Liver (tissue), 8 donors: ENCODE measurements at regions not wholly inside any gene's neighbourhood (a gene's known extent, or its start where the extent isn't known, plus 50 kb on each side); places are given as distances from the start of the nearest gene placed in this dataset.

Source experiments
- DNase-seq: peaks from one replicate; pipeline ENCODE4 v3.0.0-alpha.2; 2017; ENCODE audit warnings: low spot score
- H3K27ac ChIP-seq, 2 donors: one replicate each; pipeline ENCODE4 v1.7.0; 2013; ENCODE audit warnings: inconsistent platforms in 2 of 2, low read length in 2 of 2, control low read depth in 1 of 2, low read depth in 1 of 2, mild to moderate bottlenecking in 1 of 2
- H3K27me3 ChIP-seq, 4 donors: one replicate each; pipeline versions ENCODE4 v1.6.1 to v1.7.0; 2013; ENCODE audit warnings: low read length in 3 of 4, inconsistent platforms in 1 of 4, mild to moderate bottlenecking in 1 of 4, moderate library complexity in 1 of 4; ENCODE audit not compliant: control insufficient read depth in 4 of 4, insufficient read depth in 4 of 4
- H3K36me3 ChIP-seq, 4 donors: one replicate each; pipeline versions ENCODE4 v1.6.1 to v1.7.0; 2013; ENCODE audit warnings: low read length in 3 of 4, mild to moderate bottlenecking in 3 of 4, low read depth in 1 of 4, moderate library complexity in 1 of 4; ENCODE audit not compliant: control insufficient read depth in 4 of 4, insufficient read depth in 3 of 4
- H3K4me1 ChIP-seq, 4 donors: one replicate each; pipeline versions ENCODE4 v1.6.1 to v1.7.0; 2013; ENCODE audit warnings: low read length in 3 of 4, mild to moderate bottlenecking in 3 of 4, moderate library complexity in 1 of 4; ENCODE audit not compliant: control insufficient read depth in 4 of 4, insufficient read depth in 4 of 4
- H3K4me3 ChIP-seq, 3 donors: one replicate each; pipeline versions ENCODE4 v1.6.1 to v1.7.0; 2013; ENCODE audit warnings: low read length in 3 of 3, control low read depth in 1 of 3, low read depth in 1 of 3, mild to moderate bottlenecking in 1 of 3
- H3K9ac ChIP-seq, 2 donors: one replicate each; pipeline ENCODE4 v1.7.0; 2013; ENCODE audit warnings: low read length in 2 of 2, mild to moderate bottlenecking in 2 of 2, moderate library complexity in 2 of 2, control low read depth in 1 of 2, low read depth in 1 of 2
- H3K9me3 ChIP-seq, 4 donors: one replicate each; pipeline versions ENCODE4 v1.6.1 to v1.7.0; 2013; ENCODE audit warnings: low read length in 3 of 4; ENCODE audit not compliant: control insufficient read depth in 4 of 4
- EGR1 ChIP-seq, 2 donors: IDR thresholded peaks; 2 replicates each; pipeline ENCODE4 v1.6.1; 2016 to 2018; ENCODE audit warnings: antibody characterized with exemption in 2 of 2, low read depth in 2 of 2
- FOXA1 ChIP-seq: IDR thresholded peaks from 2 replicates; pipeline ENCODE4 v1.6.1; 2016; ENCODE audit warnings: antibody characterized with exemption
- FOXA2 ChIP-seq: IDR thresholded peaks from 2 replicates; pipeline ENCODE4 v1.6.1; 2016; ENCODE audit warnings: antibody characterized with exemption
- GABPA ChIP-seq, 2 donors: IDR thresholded peaks in 1 of 2; conservative IDR thresholded peaks in 1 of 2; 2 replicates each; pipeline ENCODE4 v1.6.1; 2016; ENCODE audit warnings: antibody characterized with exemption in 2 of 2, mild to moderate bottlenecking in 1 of 2, moderate library complexity in 1 of 2
- HNF4A ChIP-seq, 2 donors: conservative IDR thresholded peaks; 2 replicates each; pipeline ENCODE4 v1.6.1; 2016; ENCODE audit warnings: antibody characterized with exemption in 2 of 2, mild to moderate bottlenecking in 2 of 2
- HNF4G ChIP-seq: IDR thresholded peaks from 2 replicates; pipeline ENCODE4 v1.6.1; 2016; ENCODE audit warnings: antibody characterized with exemption
- JUND ChIP-seq, 2 donors: IDR thresholded peaks; 2 replicates each; pipeline ENCODE4 v1.6.1; 2016; ENCODE audit warnings: antibody characterized with exemption in 2 of 2
- NR2F2 ChIP-seq: IDR thresholded peaks from 2 replicates; pipeline ENCODE4 v1.6.1; 2016; ENCODE audit warnings: antibody characterized with exemption
- RAD21 ChIP-seq, 2 donors: IDR thresholded peaks; 2 replicates each; pipeline ENCODE4 v1.6.1; 2016; ENCODE audit warnings: antibody characterized with exemption in 2 of 2, mild to moderate bottlenecking in 2 of 2
- RXRA ChIP-seq, 2 donors: IDR thresholded peaks; 2 replicates each; pipeline ENCODE4 v1.6.1; 2017 to 2018; ENCODE audit warnings: antibody characterized with exemption in 2 of 2, mild to moderate bottlenecking in 1 of 2
- SP1 ChIP-seq: IDR thresholded peaks from 2 replicates; pipeline ENCODE4 v1.6.1; 2018; ENCODE audit warnings: antibody characterized with exemption, mild to moderate bottlenecking
- TAF1 ChIP-seq: conservative IDR thresholded peaks from 2 replicates; pipeline ENCODE4 v1.6.1; 2016; ENCODE audit warnings: antibody characterized with exemption, mild to moderate bottlenecking
- YY1 ChIP-seq: IDR thresholded peaks from 2 replicates; pipeline ENCODE4 v1.6.1; 2016; ENCODE audit warnings: antibody characterized with exemption, mild to moderate bottlenecking
- WGBS: extraction: QIAGEN DNeasy Blood & Tissue Kit; methylation state at CpG from one replicate; pipeline ENCODE4 v1.1.7; 2013; 5-methylcytosine and 5-hydroxymethylcytosine counted together
- TF ChIP-seq, protein P1 (sequence below): IDR thresholded peaks from 2 replicates; pipeline ENCODE4 v1.6.1; 2016; ENCODE audit warnings: antibody characterized with exemption
- TF ChIP-seq, protein P2 (sequence below): IDR thresholded peaks from 2 replicates; pipeline ENCODE4 v1.6.1; 2016; ENCODE audit warnings: antibody characterized with exemption, mild to moderate bottlenecking
- TF ChIP-seq, protein P3 (sequence below): IDR thresholded peaks from 2 replicates; pipeline ENCODE4 v1.6.1; 2016; ENCODE audit warnings: antibody characterized with exemption
- TF ChIP-seq, protein P4 (sequence below): fragments of 150-350 bp; IDR thresholded peaks from 2 replicates; pipeline ENCODE4 v1.5.1; 2017; ENCODE audit warnings: improper control_type of control experiment, low read depth, low read length; ENCODE audit not compliant: missing input control
- TF ChIP-seq, protein P5 (sequence below): IDR thresholded peaks from 2 replicates; pipeline ENCODE4 v1.6.1; 2016; ENCODE audit warnings: antibody characterized with exemption
- donor health status: healthy.
- donor health status: healthy.
- donor health status: healthy.
- donor health status: healthy.
- donor health status: healthy.

DNA sequence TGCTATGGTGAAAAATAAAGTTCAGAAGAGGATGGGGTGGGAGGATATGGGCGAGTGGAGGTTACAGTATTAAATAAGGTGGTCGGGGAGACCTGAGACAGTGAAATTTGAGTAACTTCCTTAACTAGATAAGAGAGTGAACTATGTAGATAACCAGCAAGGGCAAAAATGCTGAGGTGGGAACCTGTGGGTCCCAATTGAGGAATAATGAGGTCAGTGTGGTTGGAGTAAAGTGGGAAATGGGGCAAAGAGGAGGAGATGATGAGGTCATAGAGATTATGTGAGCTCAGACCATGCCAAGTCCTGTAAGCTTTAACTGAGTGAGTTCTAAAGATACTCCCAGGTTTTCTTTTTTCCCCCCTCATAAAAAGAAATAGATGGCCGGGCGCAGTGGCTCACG lies 614.6 kb upstream of the PLXNA2 start:
- WGBS = 72% methylated on average over 5 of the region's 5 CpGs
- Histone ChIP-seq H3K36me3 (no peaks in the 10 kb centered on the region), H3K4me1 (no peaks in the 10 kb centered on the region), H3K9ac (no peak overlapping the region), H3K9me3 (peaks cover 0 to 4% (median 0%) of the 10 kb centered on the region in 4 donors), H3K27ac (no peak overlapping the region), H3K4me3 (no peak overlapping the region), H3K27me3 (no peaks in the 10 kb centered on the region)
- no peak for DNase-seq
- no peak for TF ChIP-seq EGR1 (IDR thresholded peaks at IDR 0.05; ENCODE audit: low read depth in 2 of 2)

DNA sequence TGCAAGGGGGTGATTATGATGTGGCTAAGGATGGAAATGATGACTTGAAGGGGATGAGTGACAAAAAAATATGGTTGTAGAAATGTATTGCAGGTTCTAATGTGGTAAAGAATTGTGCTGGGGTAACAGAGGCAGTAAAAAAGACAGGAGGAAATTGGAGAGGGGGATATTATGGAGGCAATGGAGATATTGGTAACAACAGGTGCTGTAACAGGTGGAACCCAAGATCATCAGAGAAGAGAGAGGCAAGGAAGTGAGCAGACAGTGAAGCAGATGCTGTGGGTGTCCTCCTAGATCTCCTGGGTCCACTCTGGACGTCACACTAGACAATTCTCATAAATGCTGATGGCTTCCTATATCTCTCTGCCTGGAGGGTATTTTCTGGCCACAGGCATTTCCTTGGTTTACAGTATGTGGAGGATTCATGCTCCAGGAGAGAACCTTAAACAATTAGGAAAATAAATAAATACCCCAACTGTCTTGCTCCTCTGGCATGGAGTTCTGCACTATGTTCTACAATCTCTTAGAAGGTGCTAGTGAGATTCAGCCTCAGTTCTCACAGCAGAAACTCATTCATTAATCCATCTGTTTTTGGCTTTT lies 620.3 kb upstream of the PLXNA2 start:
- Histone ChIP-seq H3K4me1 (no peaks in the 10 kb centered on the region), H3K27ac (no peak overlapping the region), H3K4me3 (no peak overlapping the region), H3K9me3 (peaks cover 0 to 4% (median 0%) of the 10 kb centered on the region in 4 donors), H3K36me3 (no peaks in the 10 kb centered on the region), H3K27me3 (no peaks in the 10 kb centered on the region), H3K9ac (no peak overlapping the region)
- TF ChIP-seq FOXA2 = no peak
- no peak for TF ChIP-seq HNF4G
- TF ChIP-seq, protein P1, sequence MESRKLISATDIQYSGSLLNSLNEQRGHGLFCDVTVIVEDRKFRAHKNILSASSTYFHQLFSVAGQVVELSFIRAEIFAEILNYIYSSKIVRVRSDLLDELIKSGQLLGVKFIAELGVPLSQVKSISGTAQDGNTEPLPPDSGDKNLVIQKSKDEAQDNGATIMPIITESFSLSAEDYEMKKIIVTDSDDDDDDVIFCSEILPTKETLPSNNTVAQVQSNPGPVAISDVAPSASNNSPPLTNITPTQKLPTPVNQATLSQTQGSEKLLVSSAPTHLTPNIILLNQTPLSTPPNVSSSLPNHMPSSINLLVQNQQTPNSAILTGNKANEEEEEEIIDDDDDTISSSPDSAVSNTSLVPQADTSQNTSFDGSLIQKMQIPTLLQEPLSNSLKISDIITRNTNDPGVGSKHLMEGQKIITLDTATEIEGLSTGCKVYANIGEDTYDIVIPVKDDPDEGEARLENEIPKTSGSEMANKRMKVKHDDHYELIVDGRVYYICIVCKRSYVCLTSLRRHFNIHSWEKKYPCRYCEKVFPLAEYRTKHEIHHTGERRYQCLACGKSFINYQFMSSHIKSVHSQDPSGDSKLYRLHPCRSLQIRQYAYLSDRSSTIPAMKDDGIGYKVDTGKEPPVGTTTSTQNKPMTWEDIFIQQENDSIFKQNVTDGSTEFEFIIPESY = no peak
- no peak for TF ChIP-seq EGR1 (IDR thresholded peaks at IDR 0.05; ENCODE audit: low read depth in 2 of 2)
- no peak for TF ChIP-seq SP1
- no peak for TF ChIP-seq YY1
- no peak for TF ChIP-seq TAF1
- no peak for TF ChIP-seq NR2F2
- TF ChIP-seq, protein P2, sequence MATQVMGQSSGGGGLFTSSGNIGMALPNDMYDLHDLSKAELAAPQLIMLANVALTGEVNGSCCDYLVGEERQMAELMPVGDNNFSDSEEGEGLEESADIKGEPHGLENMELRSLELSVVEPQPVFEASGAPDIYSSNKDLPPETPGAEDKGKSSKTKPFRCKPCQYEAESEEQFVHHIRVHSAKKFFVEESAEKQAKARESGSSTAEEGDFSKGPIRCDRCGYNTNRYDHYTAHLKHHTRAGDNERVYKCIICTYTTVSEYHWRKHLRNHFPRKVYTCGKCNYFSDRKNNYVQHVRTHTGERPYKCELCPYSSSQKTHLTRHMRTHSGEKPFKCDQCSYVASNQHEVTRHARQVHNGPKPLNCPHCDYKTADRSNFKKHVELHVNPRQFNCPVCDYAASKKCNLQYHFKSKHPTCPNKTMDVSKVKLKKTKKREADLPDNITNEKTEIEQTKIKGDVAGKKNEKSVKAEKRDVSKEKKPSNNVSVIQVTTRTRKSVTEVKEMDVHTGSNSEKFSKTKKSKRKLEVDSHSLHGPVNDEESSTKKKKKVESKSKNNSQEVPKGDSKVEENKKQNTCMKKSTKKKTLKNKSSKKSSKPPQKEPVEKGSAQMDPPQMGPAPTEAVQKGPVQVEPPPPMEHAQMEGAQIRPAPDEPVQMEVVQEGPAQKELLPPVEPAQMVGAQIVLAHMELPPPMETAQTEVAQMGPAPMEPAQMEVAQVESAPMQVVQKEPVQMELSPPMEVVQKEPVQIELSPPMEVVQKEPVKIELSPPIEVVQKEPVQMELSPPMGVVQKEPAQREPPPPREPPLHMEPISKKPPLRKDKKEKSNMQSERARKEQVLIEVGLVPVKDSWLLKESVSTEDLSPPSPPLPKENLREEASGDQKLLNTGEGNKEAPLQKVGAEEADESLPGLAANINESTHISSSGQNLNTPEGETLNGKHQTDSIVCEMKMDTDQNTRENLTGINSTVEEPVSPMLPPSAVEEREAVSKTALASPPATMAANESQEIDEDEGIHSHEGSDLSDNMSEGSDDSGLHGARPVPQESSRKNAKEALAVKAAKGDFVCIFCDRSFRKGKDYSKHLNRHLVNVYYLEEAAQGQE = no peak
- TF ChIP-seq HNF4A (conservative IDR thresholded peaks at IDR 0.05) = no peak
- no peak for TF ChIP-seq RXRA (IDR thresholded peaks at IDR 0.05)
- TF ChIP-seq, protein P3, sequence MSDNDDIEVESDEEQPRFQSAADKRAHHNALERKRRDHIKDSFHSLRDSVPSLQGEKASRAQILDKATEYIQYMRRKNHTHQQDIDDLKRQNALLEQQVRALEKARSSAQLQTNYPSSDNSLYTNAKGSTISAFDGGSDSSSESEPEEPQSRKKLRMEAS = no peak
- no peak for TF ChIP-seq GABPA (IDR thresholded peaks at IDR 0.05 in 1 of 2, conservative IDR thresholded peaks at IDR 0.05 in 1 of 2)
- no peak for TF ChIP-seq FOXA1
- TF ChIP-seq, protein P4, sequence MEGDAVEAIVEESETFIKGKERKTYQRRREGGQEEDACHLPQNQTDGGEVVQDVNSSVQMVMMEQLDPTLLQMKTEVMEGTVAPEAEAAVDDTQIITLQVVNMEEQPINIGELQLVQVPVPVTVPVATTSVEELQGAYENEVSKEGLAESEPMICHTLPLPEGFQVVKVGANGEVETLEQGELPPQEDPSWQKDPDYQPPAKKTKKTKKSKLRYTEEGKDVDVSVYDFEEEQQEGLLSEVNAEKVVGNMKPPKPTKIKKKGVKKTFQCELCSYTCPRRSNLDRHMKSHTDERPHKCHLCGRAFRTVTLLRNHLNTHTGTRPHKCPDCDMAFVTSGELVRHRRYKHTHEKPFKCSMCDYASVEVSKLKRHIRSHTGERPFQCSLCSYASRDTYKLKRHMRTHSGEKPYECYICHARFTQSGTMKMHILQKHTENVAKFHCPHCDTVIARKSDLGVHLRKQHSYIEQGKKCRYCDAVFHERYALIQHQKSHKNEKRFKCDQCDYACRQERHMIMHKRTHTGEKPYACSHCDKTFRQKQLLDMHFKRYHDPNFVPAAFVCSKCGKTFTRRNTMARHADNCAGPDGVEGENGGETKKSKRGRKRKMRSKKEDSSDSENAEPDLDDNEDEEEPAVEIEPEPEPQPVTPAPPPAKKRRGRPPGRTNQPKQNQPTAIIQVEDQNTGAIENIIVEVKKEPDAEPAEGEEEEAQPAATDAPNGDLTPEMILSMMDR = no peak
- TF ChIP-seq JUND (IDR thresholded peaks at IDR 0.05) = no peak
- TF ChIP-seq, protein P5, sequence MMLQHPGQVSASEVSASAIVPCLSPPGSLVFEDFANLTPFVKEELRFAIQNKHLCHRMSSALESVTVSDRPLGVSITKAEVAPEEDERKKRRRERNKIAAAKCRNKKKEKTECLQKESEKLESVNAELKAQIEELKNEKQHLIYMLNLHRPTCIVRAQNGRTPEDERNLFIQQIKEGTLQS = no peak
- no peak for TF ChIP-seq RAD21 (IDR thresholded peaks at IDR 0.05)
- no peak for DNase-seq
- WGBS = 65% methylated on average over 1 of the region's 1 CpG
